HL-60 (cell line): ENCODE measurements at regions not wholly inside any gene's neighbourhood (a gene's known extent, or its start where the extent isn't known, plus 50 kb on each side); places are given as distances from the start of the nearest gene placed in this dataset.

Experiments
- DNase-seq, 2 experiments: peaks; one replicate each; pipeline ENCODE4 v3.0.0-alpha.2; 2010 to 2020; ENCODE audit warnings: low read depth in 1 of 2, low spot score in 1 of 2
- H3K27ac ChIP-seq: fragments of 250-450 bp; sonication (Bioruptor Pico); replicated peaks from 2 replicates; pipeline ENCODE4 v1.5.1; 2020; ENCODE audit warnings: mild to moderate bottlenecking, moderate library complexity
- H3K27me3 ChIP-seq: fragments of 250-450 bp; sonication (Bioruptor Pico); 2 replicates; pipeline ENCODE4 v1.5.1; 2021; ENCODE audit warnings: mild to moderate bottlenecking, moderate library complexity; ENCODE audit not compliant: insufficient read depth, poor library complexity, severe bottlenecking
- H3K4me3 ChIP-seq: replicated peaks from 2 replicates; pipeline ENCODE4 v1.5.1; 2011; ENCODE audit warnings: mild to moderate bottlenecking, control low read depth, low read length; ENCODE audit not compliant: insufficient read depth
- GABPA ChIP-seq: IDR thresholded peaks from 2 replicates; pipeline ENCODE4 v1.6.1; 2012; ENCODE audit warnings: low read depth
- POLR2AphosphoS5 ChIP-seq: IDR thresholded peaks from 2 replicates; pipeline ENCODE4 v1.6.1; 2012; ENCODE audit warnings: low read depth
- SPI1 ChIP-seq: IDR thresholded peaks from 2 replicates; pipeline ENCODE4 v1.6.1; 2012; ENCODE audit warnings: low read depth, mild to moderate bottlenecking, borderline replicate concordance
- TF ChIP-seq, protein P1 (sequence below): IDR thresholded peaks from one replicate; pipeline ENCODE4 v1.5.1; 2011; ENCODE audit warnings: low read length, control low read depth, inconsistent platforms; ENCODE audit not compliant: insufficient read depth
- TF ChIP-seq, protein P2 (sequence below): IDR thresholded peaks from 2 replicates; pipeline ENCODE4 v1.6.1; 2012; ENCODE audit warnings: low read depth; ENCODE audit not compliant: insufficient replicate concordance

GRCh38 chr4:141497627-141498026 lies 138.8 kb upstream of the IL15 start:
- Histone ChIP-seq H3K4me3 (no peak overlapping the region), H3K27ac (no peak overlapping the region), H3K27me3 (no peaks in the 10 kb centered on the region)
- DNase-seq, result no peak
- TF ChIP-seq POLR2AphosphoS5, result no peak

DNA sequence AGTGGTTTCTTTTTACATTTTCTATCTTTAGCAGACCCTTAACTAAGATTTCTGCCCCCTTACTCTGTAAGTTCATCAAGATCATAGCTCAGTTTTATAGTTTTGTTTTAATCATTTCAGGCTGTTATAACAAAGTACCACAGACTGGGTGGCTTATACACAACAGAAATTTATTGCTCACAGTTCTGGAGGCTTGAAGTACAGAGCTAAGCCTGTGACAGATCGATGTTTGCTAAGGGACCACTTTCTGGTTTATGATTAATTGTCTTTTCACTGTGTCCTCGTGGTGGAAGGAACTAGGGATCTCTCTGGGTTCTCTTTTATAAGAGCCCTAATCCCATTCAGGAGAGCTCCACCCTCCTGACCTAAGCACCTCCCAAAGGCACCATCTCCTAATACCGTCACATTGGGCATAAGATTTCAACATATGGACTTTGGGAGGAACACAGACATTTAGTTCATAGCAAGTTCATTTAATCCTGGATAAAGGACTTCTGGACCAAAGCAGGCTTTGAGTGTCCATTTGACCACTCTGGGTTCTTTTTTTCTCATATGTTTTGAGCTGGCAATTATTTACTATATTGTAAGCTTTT lies 137.0 kb upstream of the IL15 start:
- H3K4me3 ChIP-seq, result no peak overlapping the region

GRCh38 chr4:141501395-141501794 lies 135.0 kb upstream of the IL15 start:
- no peak for TF ChIP-seq SPI1
- no peak for DNase-seq
- Histone ChIP-seq H3K27me3 (no peaks in the 10 kb centered on the region), H3K27ac (no peak overlapping the region), H3K4me3 (no peak overlapping the region)

More for the DNA sequence above, 137.0 kb upstream of the IL15 start:
- no peaks in the 10 kb centered on the region for H3K27me3 ChIP-seq
- TF ChIP-seq, protein P1, sequence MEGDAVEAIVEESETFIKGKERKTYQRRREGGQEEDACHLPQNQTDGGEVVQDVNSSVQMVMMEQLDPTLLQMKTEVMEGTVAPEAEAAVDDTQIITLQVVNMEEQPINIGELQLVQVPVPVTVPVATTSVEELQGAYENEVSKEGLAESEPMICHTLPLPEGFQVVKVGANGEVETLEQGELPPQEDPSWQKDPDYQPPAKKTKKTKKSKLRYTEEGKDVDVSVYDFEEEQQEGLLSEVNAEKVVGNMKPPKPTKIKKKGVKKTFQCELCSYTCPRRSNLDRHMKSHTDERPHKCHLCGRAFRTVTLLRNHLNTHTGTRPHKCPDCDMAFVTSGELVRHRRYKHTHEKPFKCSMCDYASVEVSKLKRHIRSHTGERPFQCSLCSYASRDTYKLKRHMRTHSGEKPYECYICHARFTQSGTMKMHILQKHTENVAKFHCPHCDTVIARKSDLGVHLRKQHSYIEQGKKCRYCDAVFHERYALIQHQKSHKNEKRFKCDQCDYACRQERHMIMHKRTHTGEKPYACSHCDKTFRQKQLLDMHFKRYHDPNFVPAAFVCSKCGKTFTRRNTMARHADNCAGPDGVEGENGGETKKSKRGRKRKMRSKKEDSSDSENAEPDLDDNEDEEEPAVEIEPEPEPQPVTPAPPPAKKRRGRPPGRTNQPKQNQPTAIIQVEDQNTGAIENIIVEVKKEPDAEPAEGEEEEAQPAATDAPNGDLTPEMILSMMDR, result no peak
- no peak for TF ChIP-seq POLR2AphosphoS5
- DNase-seq, result no peak
- no peak overlapping the region for H3K27ac ChIP-seq

GRCh38 chr4:141501931-141502330 lies 134.5 kb upstream of the IL15 start:
- Histone ChIP-seq H3K27ac (no peak overlapping the region), H3K27me3 (no peaks in the 10 kb centered on the region), H3K4me3 (no peak overlapping the region)
- TF ChIP-seq, protein P1, result no peak
- TF ChIP-seq, protein P2, sequence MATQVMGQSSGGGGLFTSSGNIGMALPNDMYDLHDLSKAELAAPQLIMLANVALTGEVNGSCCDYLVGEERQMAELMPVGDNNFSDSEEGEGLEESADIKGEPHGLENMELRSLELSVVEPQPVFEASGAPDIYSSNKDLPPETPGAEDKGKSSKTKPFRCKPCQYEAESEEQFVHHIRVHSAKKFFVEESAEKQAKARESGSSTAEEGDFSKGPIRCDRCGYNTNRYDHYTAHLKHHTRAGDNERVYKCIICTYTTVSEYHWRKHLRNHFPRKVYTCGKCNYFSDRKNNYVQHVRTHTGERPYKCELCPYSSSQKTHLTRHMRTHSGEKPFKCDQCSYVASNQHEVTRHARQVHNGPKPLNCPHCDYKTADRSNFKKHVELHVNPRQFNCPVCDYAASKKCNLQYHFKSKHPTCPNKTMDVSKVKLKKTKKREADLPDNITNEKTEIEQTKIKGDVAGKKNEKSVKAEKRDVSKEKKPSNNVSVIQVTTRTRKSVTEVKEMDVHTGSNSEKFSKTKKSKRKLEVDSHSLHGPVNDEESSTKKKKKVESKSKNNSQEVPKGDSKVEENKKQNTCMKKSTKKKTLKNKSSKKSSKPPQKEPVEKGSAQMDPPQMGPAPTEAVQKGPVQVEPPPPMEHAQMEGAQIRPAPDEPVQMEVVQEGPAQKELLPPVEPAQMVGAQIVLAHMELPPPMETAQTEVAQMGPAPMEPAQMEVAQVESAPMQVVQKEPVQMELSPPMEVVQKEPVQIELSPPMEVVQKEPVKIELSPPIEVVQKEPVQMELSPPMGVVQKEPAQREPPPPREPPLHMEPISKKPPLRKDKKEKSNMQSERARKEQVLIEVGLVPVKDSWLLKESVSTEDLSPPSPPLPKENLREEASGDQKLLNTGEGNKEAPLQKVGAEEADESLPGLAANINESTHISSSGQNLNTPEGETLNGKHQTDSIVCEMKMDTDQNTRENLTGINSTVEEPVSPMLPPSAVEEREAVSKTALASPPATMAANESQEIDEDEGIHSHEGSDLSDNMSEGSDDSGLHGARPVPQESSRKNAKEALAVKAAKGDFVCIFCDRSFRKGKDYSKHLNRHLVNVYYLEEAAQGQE, result no peak
- TF ChIP-seq GABPA (no peak), POLR2AphosphoS5 (no peak), SPI1 (no peak)
- DNase-seq, result no peak

GRCh38 chr4:141502755-141503154 lies 133.6 kb upstream of the IL15 start:
- H3K4me3 ChIP-seq, result no peak overlapping the region
- H3K27ac ChIP-seq, result no peak overlapping the region
- H3K27me3 ChIP-seq, result no peaks in the 10 kb centered on the region
- no peak for DNase-seq
- TF ChIP-seq SPI1, result no peak
- no peak for TF ChIP-seq GABPA
- TF ChIP-seq, protein P1, result no peak
- no peak for TF ChIP-seq POLR2AphosphoS5
- TF ChIP-seq, protein P2, result no peak
